Mesenchymal stem cell (in vitro differentiated cells and primary cell): ENCODE measurements at regions not wholly inside any gene's neighbourhood (a gene's known extent, or its start where the extent isn't known, plus 50 kb on each side); places are given as distances from the start of the nearest gene placed in this dataset.

Experiments used
- DNase-seq: peaks from one replicate; pipeline ENCODE4 v3.0.0-alpha.2; 2013
- H2AFZ ChIP-seq: one replicate; pipeline ENCODE4 v1.6.1; 2013; ENCODE audit warnings: low read depth, mild to moderate bottlenecking, control low read depth, inconsistent platforms, low read length, moderate library complexity
- H2AK5ac ChIP-seq: 2 replicates; pipeline ENCODE4 v1.6.1; 2013; ENCODE audit warnings: low read length, moderate library complexity, mild to moderate bottlenecking, inconsistent platforms; ENCODE audit not compliant: severe bottlenecking
- H2BK120ac ChIP-seq: one replicate; pipeline ENCODE4 v1.6.1; 2013; ENCODE audit warnings: low read depth, mild to moderate bottlenecking, inconsistent platforms, low read length, moderate library complexity
- H2BK12ac ChIP-seq, 2 experiments: one replicate each; pipeline ENCODE4 v1.6.1; 2013; ENCODE audit warnings: inconsistent platforms in 2 of 2, low read length in 2 of 2, mild to moderate bottlenecking in 2 of 2, moderate library complexity in 2 of 2, control low read depth in 1 of 2
- H2BK15ac ChIP-seq: one replicate; pipeline ENCODE4 v1.6.1; 2013; ENCODE audit warnings: mild to moderate bottlenecking, low read depth, inconsistent platforms; ENCODE audit not compliant: poor library complexity, severe bottlenecking
- H2BK5ac ChIP-seq: 2 replicates; pipeline ENCODE4 v1.6.1; 2013; ENCODE audit warnings: low read depth, mild to moderate bottlenecking, low read length, control low read depth, inconsistent platforms; ENCODE audit not compliant: poor library complexity, severe bottlenecking
- H3K14ac ChIP-seq, 2 experiments: one replicate each; pipeline ENCODE4 v1.6.1; 2013; ENCODE audit warnings: inconsistent platforms in 2 of 2, low read length in 2 of 2, control low read depth in 1 of 2, mild to moderate bottlenecking in 1 of 2, moderate library complexity in 1 of 2
- H3K18ac ChIP-seq, 2 experiments: one replicate each; pipeline ENCODE4 v1.6.1; 2013; ENCODE audit warnings: inconsistent platforms in 2 of 2, low read length in 2 of 2, control low read depth in 1 of 2, low read depth in 1 of 2, mild to moderate bottlenecking in 1 of 2
- H3K23ac ChIP-seq, 2 experiments: one replicate each; pipeline ENCODE4 v1.6.1; 2013; ENCODE audit warnings: inconsistent platforms in 2 of 2, low read length in 2 of 2, mild to moderate bottlenecking in 2 of 2, moderate library complexity in 2 of 2, control low read depth in 1 of 2
- H3K27ac ChIP-seq: 2 replicates; pipeline ENCODE4 v1.5.1; 2013; ENCODE audit warnings: mild to moderate bottlenecking, moderate library complexity, low read length, control low read depth, inconsistent platforms; ENCODE audit not compliant: poor library complexity, severe bottlenecking
- H3K27me3 ChIP-seq, 2 experiments: 2 replicates each; pipeline versions ENCODE4 v1.6.1 to v1.7.0; 2013; ENCODE audit warnings: low read length in 2 of 2, mild to moderate bottlenecking in 2 of 2, moderate library complexity in 2 of 2, control low read depth in 1 of 2, inconsistent platforms in 1 of 2; ENCODE audit not compliant: control insufficient read depth in 1 of 2, insufficient read depth in 1 of 2
- H3K36me3 ChIP-seq, 2 experiments: 2 replicates each; pipeline versions ENCODE4 v1.6.1 to v1.7.0; 2013; ENCODE audit warnings: low read length in 2 of 2, control low read depth in 1 of 2, inconsistent platforms in 1 of 2, low read depth in 1 of 2, mild to moderate bottlenecking in 1 of 2; ENCODE audit not compliant: insufficient read depth in 2 of 2, control insufficient read depth in 1 of 2
- H3K4ac ChIP-seq, 2 experiments: one replicate each; pipeline ENCODE4 v1.6.1; 2013; ENCODE audit warnings: inconsistent platforms in 2 of 2, low read length in 2 of 2, mild to moderate bottlenecking in 2 of 2, moderate library complexity in 2 of 2, control low read depth in 1 of 2, low read depth in 1 of 2
- H3K4me1 ChIP-seq: 2 replicates; pipeline ENCODE4 v1.6.1; 2013; ENCODE audit warnings: low read depth, low read length, control low read depth; ENCODE audit not compliant: control insufficient read depth, insufficient read depth
- H3K4me2 ChIP-seq: 2 replicates; pipeline ENCODE4 v1.6.1; 2013; ENCODE audit warnings: low read length, mild to moderate bottlenecking, inconsistent platforms; ENCODE audit not compliant: poor library complexity, severe bottlenecking
- H3K4me3 ChIP-seq, 2 experiments: 2 replicates each; pipeline versions ENCODE4 v1.5.1 to v1.7.0; 2013; ENCODE audit warnings: low read length in 2 of 2, mild to moderate bottlenecking in 2 of 2, control low read depth in 1 of 2, low read depth in 1 of 2; ENCODE audit not compliant: insufficient read depth in 1 of 2
- H3K79me1 ChIP-seq: replicated peaks from 2 replicates; pipeline ENCODE4 v1.6.1; 2013; ENCODE audit warnings: mild to moderate bottlenecking, control low read depth, low read length, inconsistent platforms; ENCODE audit not compliant: poor library complexity, severe bottlenecking
- H3K9ac ChIP-seq: 2 replicates; pipeline ENCODE4 v1.7.0; 2013; ENCODE audit warnings: mild to moderate bottlenecking, low read length, moderate library complexity
- H3K9me3 ChIP-seq: 2 replicates; pipeline ENCODE4 v1.7.0; 2013; ENCODE audit warnings: mild to moderate bottlenecking, low read length; ENCODE audit not compliant: control insufficient read depth
- H4K8ac ChIP-seq: one replicate; pipeline ENCODE4 v1.6.1; 2013; ENCODE audit warnings: inconsistent platforms, mild to moderate bottlenecking, low read length, moderate library complexity
- H4K91ac ChIP-seq: one replicate; pipeline ENCODE4 v1.6.1; 2013; ENCODE audit warnings: mild to moderate bottlenecking, low read length, inconsistent platforms
- WGBS: methylation state at CpG from one replicate; pipeline ENCODE4 v1.1.7; 2013; ENCODE audit warnings: mixed read lengths; 5-methylcytosine and 5-hydroxymethylcytosine counted together

DNA sequence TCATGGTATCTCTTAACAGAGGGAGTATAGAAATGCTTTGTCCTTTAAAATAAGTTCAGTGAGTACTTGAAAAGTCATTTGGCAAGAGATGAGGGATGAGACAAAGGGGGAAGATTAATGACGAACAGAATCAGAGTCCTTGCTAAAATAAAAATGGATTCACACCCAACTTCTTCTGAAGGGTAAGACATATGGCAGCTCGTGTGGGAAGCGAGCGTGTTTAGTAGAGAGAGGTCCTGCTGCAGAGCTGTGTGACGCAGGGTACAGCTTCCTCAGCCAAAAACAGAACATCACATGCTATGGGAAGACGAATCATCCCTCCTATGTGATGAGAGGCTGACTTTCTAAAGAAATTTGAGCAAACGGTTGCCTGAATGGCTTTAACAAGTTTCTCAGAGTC lies 158.5 kb upstream of the LMO4 start:
- Histone ChIP-seq H3K79me1 (no peaks in the 10 kb centered on the region), H2BK12ac (no peak overlapping the region), H3K18ac (no peak overlapping the region), H3K4ac (no peak overlapping the region), H3K4me2 (no peak overlapping the region), H3K9ac (no peak overlapping the region), H4K91ac (no peak overlapping the region), H3K14ac (no peak overlapping the region), H3K4me1 (no peaks in the 10 kb centered on the region), H2BK120ac (no peak overlapping the region), H2BK5ac (no peak overlapping the region), H2AFZ (no peak overlapping the region), H2AK5ac (no peak overlapping the region), H3K4me3 (no peak overlapping the region), H3K27me3 (peaks cover 0 to 15% of the 10 kb centered on the region in 2 experiments), H3K9me3 (no peaks in the 10 kb centered on the region), H4K8ac (no peak overlapping the region), H3K27ac (no peak overlapping the region), H2BK15ac (no peak overlapping the region), H3K23ac (no peak overlapping the region), H3K36me3 (no peaks in the 10 kb centered on the region)
- WGBS, result 66% methylated on average over 7 of the region's 7 CpGs
- no peak for DNase-seq

GRCh38 chr1:87170931-87171598 lies 157.6 kb upstream of the LMO4 start:
- Histone ChIP-seq H3K4me1 (no peaks in the 10 kb centered on the region), H3K4me3 (no peak overlapping the region), H2BK12ac (no peak overlapping the region), H3K27me3 (peaks cover 0 to 11% of the 10 kb centered on the region in 2 experiments), H3K9me3 (no peaks in the 10 kb centered on the region), H3K4ac (no peak overlapping the region), H2BK120ac (no peak overlapping the region), H3K4me2 (no peak overlapping the region), H2BK15ac (no peak overlapping the region), H3K18ac (no peak overlapping the region), H3K27ac (no peak overlapping the region), H3K79me1 (no peaks in the 10 kb centered on the region), H4K91ac (no peak overlapping the region), H3K9ac (no peak overlapping the region), H2AK5ac (no peak overlapping the region), H3K14ac (no peak overlapping the region), H3K36me3 (no peaks in the 10 kb centered on the region), H4K8ac (no peak overlapping the region), H3K23ac (no peak overlapping the region), H2BK5ac (no peak overlapping the region), H2AFZ (no peak overlapping the region)
- no peak for DNase-seq
- 80% methylated on average over 2 of the region's 4 CpGs for WGBS

DNA sequence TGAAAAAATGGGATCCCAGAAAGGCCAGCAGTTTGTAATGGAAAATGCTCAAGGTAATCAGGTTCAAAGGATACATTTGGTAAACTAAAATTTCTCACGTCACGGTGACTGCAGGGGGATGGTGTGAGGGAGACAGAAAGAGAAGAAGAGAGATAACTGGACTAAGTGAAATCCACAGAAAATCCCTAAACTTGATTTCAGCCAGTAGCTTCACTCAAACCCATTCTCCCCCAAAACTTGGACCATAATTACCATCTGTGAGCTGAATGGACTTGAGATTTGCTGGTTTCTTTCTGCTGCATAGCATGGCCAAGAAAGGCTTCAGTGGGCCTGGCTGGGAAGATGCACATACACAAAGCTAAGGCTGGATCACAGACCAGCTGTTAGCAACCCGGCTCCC lies 155.4 kb upstream of the LMO4 start:
- Histone ChIP-seq H3K36me3 (no peaks in the 10 kb centered on the region), H3K27ac (no peak overlapping the region), H3K14ac (no peak overlapping the region), H3K9ac (no peak overlapping the region), H3K4ac (no peak overlapping the region), H2BK12ac (no peak overlapping the region), H3K79me1 (no peaks in the 10 kb centered on the region), H4K8ac (no peak overlapping the region), H2BK120ac (no peak overlapping the region), H2AK5ac (no peak overlapping the region), H2BK5ac (no peak overlapping the region), H2BK15ac (no peak overlapping the region), H3K27me3 (peaks cover 0 to 9% of the 10 kb centered on the region in 2 experiments), H3K4me3 (no peak overlapping the region), H3K9me3 (no peaks in the 10 kb centered on the region), H3K18ac (no peak overlapping the region), H3K23ac (no peak overlapping the region), H3K4me2 (no peak overlapping the region), H3K4me1 (no peaks in the 10 kb centered on the region), H4K91ac (no peak overlapping the region), H2AFZ (no peak overlapping the region)
- WGBS, result 100% methylated on average over 2 of the region's 3 CpGs
- no peak for DNase-seq

GRCh38 chr1:87174724-87175245 lies 153.9 kb upstream of the LMO4 start:
- Histone ChIP-seq H2BK120ac (no peak overlapping the region), H4K91ac (no peak overlapping the region), H3K18ac (no peak overlapping the region), H3K4ac (no peak overlapping the region), H2BK5ac (no peak overlapping the region), H3K27ac (no peak overlapping the region), H2AFZ (no peak overlapping the region), H4K8ac (no peak overlapping the region), H3K36me3 (no peaks in the 10 kb centered on the region), H3K9me3 (no peaks in the 10 kb centered on the region), H3K9ac (no peak overlapping the region), H3K4me2 (no peak overlapping the region), H2BK12ac (no peak overlapping the region), H2BK15ac (no peak overlapping the region), H3K27me3 (peaks cover 0 to 9% of the 10 kb centered on the region in 2 experiments), H3K4me3 (no peak overlapping the region), H3K23ac (no peak overlapping the region), H3K14ac (no peak overlapping the region), H2AK5ac (no peak overlapping the region), H3K4me1 (no peaks in the 10 kb centered on the region), H3K79me1 (no peaks in the 10 kb centered on the region)
- DNase-seq, result no peak
- 88% methylated on average over 2 of the region's 2 CpGs for WGBS
